Neuron (in vitro differentiated cells): ENCODE measurements at regions not wholly inside any gene's neighbourhood (a gene's known extent, or its start where the extent isn't known, plus 50 kb on each side); places are given as distances from the start of the nearest gene placed in this dataset.
"Not testable (repeated sequence)": the region's sequence is repeated elsewhere in the genome, so short reads cannot be mapped to it uniquely, and the experiment has no call there.

Experiments used
- H2AFZ ChIP-seq: one replicate; pipeline ENCODE4 v1.6.1; 2013; ENCODE audit warnings: low read depth, mild to moderate bottlenecking, inconsistent platforms, low read length, moderate library complexity
- H3K27me3 ChIP-seq: one replicate; pipeline ENCODE4 v1.6.1; 2013; ENCODE audit warnings: low read length; ENCODE audit not compliant: insufficient read depth
- H3K36me3 ChIP-seq: one replicate; pipeline ENCODE4 v1.6.1; 2013; ENCODE audit warnings: low read length; ENCODE audit not compliant: insufficient read depth
- H3K4me1 ChIP-seq: one replicate; pipeline ENCODE4 v1.6.1; 2013; ENCODE audit warnings: low read length; ENCODE audit not compliant: insufficient read depth
- H3K4me3 ChIP-seq: 2 replicates; pipeline ENCODE4 v1.5.1; 2013; ENCODE audit warnings: mild to moderate bottlenecking, low read length, moderate library complexity
- H3K9me3 ChIP-seq: one replicate; pipeline ENCODE4 v1.6.1; 2013; ENCODE audit warnings: low read length

DNA sequence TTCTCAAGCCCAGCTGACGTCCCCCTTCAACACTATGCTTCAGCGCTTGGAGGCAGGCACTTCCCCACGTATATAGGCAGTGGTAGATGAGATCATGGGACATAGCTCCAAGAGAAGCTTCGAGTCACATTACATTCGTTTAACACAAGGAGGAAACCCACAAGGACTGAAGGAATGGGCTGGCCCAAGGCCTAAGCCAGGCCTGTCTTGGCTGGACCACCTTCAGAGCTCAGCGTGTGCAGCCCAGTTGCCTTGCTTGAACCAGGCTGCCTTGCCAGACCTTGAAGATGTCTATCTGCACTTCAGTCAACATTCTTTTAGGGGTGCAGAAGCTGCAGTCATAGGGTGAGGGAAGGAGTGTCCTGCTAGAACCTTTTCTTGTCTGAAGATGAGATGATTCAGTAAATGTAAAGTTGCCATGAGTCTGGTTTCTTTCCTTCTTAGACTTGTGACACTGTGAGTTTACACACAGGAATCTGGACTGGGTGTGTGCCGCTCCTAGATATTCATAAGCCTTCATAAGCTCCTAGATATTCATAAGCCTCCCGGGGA lies 144.1 kb upstream of the RBPJ start:
- Histone ChIP-seq H2AFZ (no peak overlapping the region), H3K27me3 (no peaks in the 10 kb centered on the region), H3K36me3 (no peaks in the 10 kb centered on the region), H3K4me1 (no peaks in the 10 kb centered on the region), H3K9me3 (no peaks in the 10 kb centered on the region), H3K4me3 (no peak overlapping the region)

GRCh38 chr4:26178854-26179253 lies 142.0 kb upstream of the RBPJ start:
- no peaks in the 10 kb centered on the region for H3K4me1 ChIP-seq
- no peaks in the 10 kb centered on the region for H3K9me3 ChIP-seq
- H3K36me3 ChIP-seq: no peaks in the 10 kb centered on the region
- H3K4me3 ChIP-seq: no peak overlapping the region
- no peak overlapping the region for H2AFZ ChIP-seq
- H3K27me3 ChIP-seq: no peaks in the 10 kb centered on the region

GRCh38 chr4:26179316-26179760 lies 141.5 kb upstream of the RBPJ start:
- Histone ChIP-seq H3K36me3 (no peaks in the 10 kb centered on the region), H3K27me3 (no peaks in the 10 kb centered on the region), H3K4me1 (no peaks in the 10 kb centered on the region), H3K4me3 (no peak overlapping the region), H2AFZ (no peak overlapping the region), H3K9me3 (no peaks in the 10 kb centered on the region)

- Histone ChIP-seq H3K4me1 (no peaks in the 10 kb centered on the region), H2AFZ (no peak overlapping the region), H3K27me3 (no peaks in the 10 kb centered on the region), H3K4me3 (no peak overlapping the region), H3K9me3 (no peaks in the 10 kb centered on the region), H3K36me3 (no peaks in the 10 kb centered on the region)
These were observed 139.2 kb upstream of the RBPJ start for GRCh38 chr4:26181616-26182015.

- H3K27me3 ChIP-seq: no peaks in the 10 kb centered on the region
- no peak overlapping the region for H3K4me3 ChIP-seq
- H3K36me3 ChIP-seq: no peaks in the 10 kb centered on the region
- H3K9me3 ChIP-seq: no peaks in the 10 kb centered on the region
- no peaks in the 10 kb centered on the region for H3K4me1 ChIP-seq
- H2AFZ ChIP-seq: no peak overlapping the region
These were observed 137.8 kb upstream of the RBPJ start for GRCh38 chr4:26183017-26183416.

- H3K27me3 ChIP-seq: no peaks in the 10 kb centered on the region
These were observed 135.4 kb upstream of the RBPJ start for GRCh38 chr4:26185436-26185835.

GRCh38 chr4:26191353-26191752 lies 129.5 kb upstream of the RBPJ start:
- no peak overlapping the region for H3K4me3 ChIP-seq
- H2AFZ ChIP-seq: no peak overlapping the region
- no peaks in the 10 kb centered on the region for H3K9me3 ChIP-seq
- no peaks in the 10 kb centered on the region for H3K27me3 ChIP-seq
- no peaks in the 10 kb centered on the region for H3K36me3 ChIP-seq
- H3K4me1 ChIP-seq: no peaks in the 10 kb centered on the region

More at GRCh38 chr4:26185436-26185835, 135.4 kb upstream of the RBPJ start:
- no peaks in the 10 kb centered on the region for H3K4me1 ChIP-seq
- H3K9me3 ChIP-seq: no peaks in the 10 kb centered on the region
- H3K36me3 ChIP-seq: no peaks in the 10 kb centered on the region
- no peak overlapping the region for H3K4me3 ChIP-seq
- no peak overlapping the region for H2AFZ ChIP-seq

DNA sequence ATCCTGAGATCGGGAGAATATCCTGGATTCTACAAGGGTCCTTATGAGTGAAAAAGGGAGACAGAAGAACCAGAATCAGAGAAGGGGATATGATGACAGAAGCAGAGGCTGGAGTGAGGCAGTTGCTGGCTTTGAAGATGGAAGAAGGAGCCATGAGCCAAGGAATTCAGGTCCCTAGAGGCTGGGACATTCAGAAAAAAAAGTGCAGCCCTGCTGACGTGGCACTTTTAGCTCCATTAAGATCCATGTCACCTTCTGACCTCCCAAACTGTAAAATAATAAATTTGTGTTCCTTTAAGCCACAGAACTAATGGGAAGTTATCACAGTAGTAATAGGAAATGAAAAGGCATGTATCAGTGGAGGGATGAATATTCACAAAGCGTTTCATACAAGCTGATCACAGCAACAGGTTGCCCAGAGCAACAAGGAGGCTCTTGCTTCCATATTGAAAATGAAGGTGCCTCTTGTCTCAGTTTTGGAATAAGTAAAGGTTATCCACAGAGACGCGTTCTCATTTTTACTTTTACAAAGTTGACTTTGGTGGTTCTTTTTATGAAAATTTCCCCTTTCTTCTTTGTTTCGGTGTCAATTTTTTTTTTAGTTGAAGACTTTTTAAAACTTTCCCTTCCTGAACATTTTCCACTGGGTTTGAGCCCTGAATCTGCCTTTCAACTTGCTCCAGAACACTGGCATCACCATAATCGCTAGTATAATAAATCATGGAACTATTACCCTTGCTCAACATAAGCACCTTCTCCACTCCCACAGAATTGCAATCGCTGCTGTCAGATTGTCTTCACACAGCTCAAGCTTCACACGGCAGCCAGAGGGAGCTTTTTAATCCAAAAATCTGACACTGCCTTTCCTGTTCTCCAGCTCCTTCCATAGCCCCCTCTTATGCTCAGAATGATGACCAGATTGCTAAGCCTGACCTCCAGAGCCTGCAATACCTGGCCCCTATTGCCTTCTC lies 127.6 kb upstream of the RBPJ start:
- H3K4me3 ChIP-seq: no peak overlapping the region
- no peaks in the 10 kb centered on the region for H3K27me3 ChIP-seq
- no peaks in the 10 kb centered on the region for H3K36me3 ChIP-seq
- H3K4me1 ChIP-seq: no peaks in the 10 kb centered on the region
- H2AFZ ChIP-seq: no peak overlapping the region
- no peaks in the 10 kb centered on the region for H3K9me3 ChIP-seq

DNA sequence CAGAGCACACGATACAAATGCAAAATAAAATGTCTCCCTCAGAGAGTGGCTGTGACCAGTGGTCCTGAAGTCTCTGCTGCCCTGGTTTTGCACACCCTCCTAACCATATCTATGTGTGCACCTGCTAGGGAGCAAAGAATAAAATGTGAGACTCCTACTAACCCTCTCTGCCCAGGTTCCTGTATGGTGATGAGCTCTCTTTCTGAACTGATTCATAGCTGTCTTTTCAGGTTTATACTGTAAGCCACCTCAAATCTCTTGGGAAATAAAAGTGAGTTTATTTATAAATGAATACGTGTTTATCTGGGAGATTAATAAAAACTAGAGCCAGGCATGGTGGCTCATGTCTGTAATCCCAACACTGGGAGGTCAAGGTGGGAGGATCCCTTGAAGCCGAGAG lies 126.0 kb upstream of the RBPJ start:
- Histone ChIP-seq H3K4me3 (no peak overlapping the region), H3K9me3 (no peaks in the 10 kb centered on the region), H3K4me1 (no peaks in the 10 kb centered on the region), H2AFZ (no peak overlapping the region), H3K36me3 (no peaks in the 10 kb centered on the region), H3K27me3 (no peaks in the 10 kb centered on the region)

DNA sequence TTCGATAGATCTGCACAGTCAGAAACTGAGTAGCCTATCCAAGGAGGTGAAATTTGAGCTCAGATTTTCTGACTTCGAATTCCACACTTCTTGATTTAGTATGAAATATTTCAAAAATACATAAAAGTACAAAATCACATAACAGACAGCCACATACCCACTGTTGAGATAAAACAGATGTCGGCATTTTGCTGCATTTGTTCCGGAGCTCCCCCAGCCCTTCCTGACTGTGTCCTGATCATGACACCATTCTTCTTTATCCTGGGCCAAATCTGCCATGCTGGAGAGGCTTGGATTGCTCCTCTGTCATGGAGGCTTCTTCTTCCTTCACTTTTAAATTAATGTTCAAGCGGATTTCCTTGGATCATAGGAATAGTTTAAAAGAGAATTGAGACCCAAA lies 124.2 kb upstream of the RBPJ start:
- no peaks in the 10 kb centered on the region for H3K27me3 ChIP-seq
- H3K36me3 ChIP-seq: no peaks in the 10 kb centered on the region
- no peaks in the 10 kb centered on the region for H3K4me1 ChIP-seq
- H3K9me3 ChIP-seq: no peaks in the 10 kb centered on the region
- no peak overlapping the region for H2AFZ ChIP-seq
- no peak overlapping the region for H3K4me3 ChIP-seq

DNA sequence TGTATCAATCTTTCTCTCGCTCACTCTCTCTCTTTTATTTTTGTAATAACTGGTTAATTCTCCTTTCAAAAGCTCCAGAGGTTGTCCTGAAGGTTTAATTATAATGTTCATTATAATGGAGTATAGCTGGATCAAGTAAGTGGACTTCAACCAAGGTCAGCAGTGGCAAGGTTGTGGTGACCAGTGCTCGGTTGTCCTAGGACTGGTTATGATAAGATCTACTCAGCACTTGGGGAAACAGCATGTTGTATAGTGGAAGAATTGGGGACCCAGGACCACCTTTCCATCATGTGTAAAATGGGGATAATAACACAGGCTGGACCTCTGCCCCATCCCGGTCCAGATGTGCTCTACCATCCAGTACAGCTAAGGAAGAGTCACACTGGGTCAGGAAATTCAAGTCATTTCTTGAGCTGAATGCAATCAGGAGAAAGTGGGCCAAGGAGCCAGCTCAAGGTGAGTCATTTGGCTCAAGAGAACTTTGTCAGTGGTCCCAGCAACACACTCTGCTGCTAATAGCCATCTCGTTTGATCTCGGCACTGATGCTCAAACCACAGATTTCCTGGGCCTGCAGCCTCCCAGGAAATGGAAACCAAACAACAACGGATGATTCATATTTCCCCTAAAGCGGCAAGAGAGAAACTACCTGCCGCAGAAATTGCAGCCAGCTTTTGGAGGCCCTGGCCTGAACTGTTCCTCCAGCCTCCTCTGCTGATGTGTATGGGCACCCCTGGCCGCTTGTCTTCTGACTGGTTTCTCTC lies 123.6 kb upstream of the RBPJ start:
- no peaks in the 10 kb centered on the region for H3K27me3 ChIP-seq
- H2AFZ ChIP-seq: no peak overlapping the region
- no peak overlapping the region for H3K4me3 ChIP-seq
- H3K4me1 ChIP-seq: no peaks in the 10 kb centered on the region
- no peaks in the 10 kb centered on the region for H3K9me3 ChIP-seq
- H3K36me3 ChIP-seq: no peaks in the 10 kb centered on the region

DNA sequence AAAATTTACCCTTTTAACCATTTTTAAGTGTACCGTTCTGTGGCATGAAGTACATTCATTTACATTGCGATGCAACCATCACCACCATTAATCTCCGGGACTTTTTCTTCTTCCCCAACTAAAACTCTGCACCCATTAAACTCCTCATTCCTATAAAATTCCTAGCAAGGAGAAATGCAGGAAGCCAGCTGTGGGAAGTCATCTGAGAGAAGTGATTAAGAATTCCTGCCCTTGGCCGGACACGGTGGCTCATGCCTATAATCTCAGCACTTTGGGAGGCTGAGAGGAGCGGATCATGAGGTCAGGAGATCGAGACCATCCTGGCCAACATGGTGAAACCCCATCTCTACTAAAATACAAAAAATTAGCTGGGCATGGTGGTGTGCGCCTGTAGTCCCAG lies 121.9 kb upstream of the RBPJ start:
- H2AFZ ChIP-seq, H3K4me3 ChIP-seq, H3K36me3 ChIP-seq, H3K4me1 ChIP-seq, H3K27me3 ChIP-seq, H3K9me3 ChIP-seq: not testable (repeated sequence)

DNA sequence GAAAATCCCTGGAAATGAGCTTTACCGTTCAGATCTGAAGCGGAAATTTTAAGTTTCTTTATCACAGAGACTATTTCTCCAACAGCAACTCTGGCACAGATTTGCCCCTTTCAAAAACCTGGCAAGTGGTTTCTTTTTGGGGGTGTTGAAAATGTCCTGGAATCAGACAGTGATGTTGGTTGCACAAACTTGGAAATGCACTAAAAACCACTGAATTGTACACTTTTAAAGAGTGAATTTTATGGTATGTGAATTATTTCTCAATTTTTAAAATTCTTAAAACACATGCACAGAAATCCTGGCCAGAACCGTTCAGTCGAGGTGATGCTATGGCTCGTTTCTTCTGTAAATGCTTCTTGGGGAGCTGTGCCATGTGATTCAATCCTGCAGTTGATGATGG lies 121.2 kb upstream of the RBPJ start:
- Histone ChIP-seq H3K4me3 (no peak overlapping the region), H3K4me1 (no peaks in the 10 kb centered on the region), H3K9me3 (no peaks in the 10 kb centered on the region), H3K36me3 (no peaks in the 10 kb centered on the region), H3K27me3 (no peaks in the 10 kb centered on the region), H2AFZ (no peak overlapping the region)
